T-helper 1 cell treated with Interleukin-12 subunit alpha and Interleukin-12 subunit beta and Interleukin-4 antibody, amounts not matched to agents 30 μg/mL and 1 μg/mL, for 36 hours (primary cell): ENCODE measurements at regions not wholly inside any gene's neighbourhood (a gene's known extent, or its start where the extent isn't known, plus 50 kb on each side); places are given as distances from the start of the nearest gene placed in this dataset.

Experiments used
- H3K27ac Mint-ChIP-seq: one replicate; pipeline ENCODE4 v1.8.0; 2021; ENCODE audit warnings: mild to moderate bottlenecking, mixed read lengths
- H3K27me3 Mint-ChIP-seq: one replicate; pipeline ENCODE4 v1.8.0; 2021; ENCODE audit warnings: low read depth, mixed read lengths
- H3K36me3 Mint-ChIP-seq: one replicate; pipeline ENCODE4 v1.8.0; 2021; ENCODE audit warnings: low read depth, mixed read lengths
- H3K4me1 Mint-ChIP-seq: one replicate; pipeline ENCODE4 v1.8.0; 2021; ENCODE audit warnings: low read depth, mixed read lengths
- H3K4me3 Mint-ChIP-seq: one replicate; pipeline ENCODE4 v1.8.0; 2021; ENCODE audit warnings: mild to moderate bottlenecking, moderate library complexity, mixed read lengths
- H3K9me3 Mint-ChIP-seq: one replicate; pipeline ENCODE4 v1.8.0; 2021; ENCODE audit warnings: mixed read lengths

DNA sequence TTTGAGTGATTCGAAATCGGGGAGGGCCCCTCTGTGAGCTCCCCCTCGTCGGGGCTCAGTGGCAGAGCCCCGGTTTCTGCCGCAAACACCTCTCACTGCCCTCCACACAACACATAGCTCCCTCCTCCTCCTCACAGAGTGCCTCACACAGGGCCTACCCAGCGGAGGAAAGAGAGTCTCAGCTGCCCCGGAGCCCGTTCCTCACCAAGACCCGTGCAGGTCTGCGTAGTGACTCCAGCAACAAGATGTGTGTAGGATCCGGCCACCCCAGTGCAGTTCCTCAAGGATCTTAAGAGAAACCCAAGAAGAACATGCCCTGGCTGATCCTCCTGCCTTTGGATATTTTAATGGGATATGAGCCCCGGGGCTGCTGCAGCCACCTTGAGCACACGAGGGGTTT lies 238.4 kb downstream of the BRD1 start:
- no peaks in the 10 kb centered on the region for H3K36me3 Mint-ChIP-seq
- H3K4me1 Mint-ChIP-seq = no peaks in the 10 kb centered on the region
- no peak overlapping the region for H3K27ac Mint-ChIP-seq
- H3K4me3 Mint-ChIP-seq = no peak overlapping the region
- no peaks in the 10 kb centered on the region for H3K27me3 Mint-ChIP-seq
- H3K9me3 Mint-ChIP-seq = no peaks in the 10 kb centered on the region

DNA sequence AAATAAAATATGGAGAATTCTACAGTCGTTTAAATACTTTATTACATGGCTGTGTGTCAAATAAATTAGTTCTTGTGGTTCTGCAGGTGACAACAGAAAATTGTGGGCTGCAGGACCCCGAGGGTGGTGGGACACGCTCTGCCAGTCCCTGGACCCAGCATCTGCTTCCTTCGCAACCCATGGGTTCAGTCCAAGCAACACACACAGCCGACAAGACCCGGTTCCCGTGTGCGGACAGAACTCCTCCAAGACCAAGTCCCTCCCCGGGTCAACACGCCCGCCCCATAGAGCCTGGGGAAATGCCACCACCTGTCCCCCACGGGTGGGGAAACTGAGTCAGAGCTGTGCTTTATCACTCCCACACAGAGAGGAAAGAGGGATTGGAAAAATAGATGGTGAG lies 238.9 kb downstream of the BRD1 start:
- H3K27ac Mint-ChIP-seq = no peak overlapping the region
- no peak overlapping the region for H3K4me3 Mint-ChIP-seq
- no peaks in the 10 kb centered on the region for H3K36me3 Mint-ChIP-seq
- H3K9me3 Mint-ChIP-seq = no peaks in the 10 kb centered on the region
- H3K4me1 Mint-ChIP-seq = no peaks in the 10 kb centered on the region
- H3K27me3 Mint-ChIP-seq = no peaks in the 10 kb centered on the region

DNA sequence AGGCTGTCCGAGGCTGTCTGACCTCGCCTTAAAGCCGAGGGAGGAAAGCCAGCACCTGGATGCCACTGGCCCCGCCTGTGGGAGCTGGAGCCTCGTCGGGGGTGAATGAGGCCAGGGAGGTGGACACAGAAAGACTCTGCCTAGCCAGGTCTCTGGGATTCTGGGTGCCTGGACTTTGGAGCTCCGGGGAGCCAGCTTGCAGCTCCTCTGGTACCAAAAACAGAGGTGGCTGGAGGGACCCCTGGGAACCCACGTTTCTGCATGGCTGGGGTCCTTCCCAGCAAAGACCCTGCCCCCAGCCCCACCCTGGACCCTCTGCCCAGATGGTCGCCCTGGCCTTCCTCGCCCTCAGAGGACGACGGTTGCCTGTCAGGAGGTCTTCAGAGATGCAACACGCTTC lies 239.7 kb downstream of the BRD1 start:
- Mint-ChIP-seq H3K36me3 (no peaks in the 10 kb centered on the region), H3K9me3 (no peaks in the 10 kb centered on the region), H3K27ac (no peak overlapping the region), H3K27me3 (no peaks in the 10 kb centered on the region), H3K4me3 (no peak overlapping the region), H3K4me1 (no peaks in the 10 kb centered on the region)

DNA sequence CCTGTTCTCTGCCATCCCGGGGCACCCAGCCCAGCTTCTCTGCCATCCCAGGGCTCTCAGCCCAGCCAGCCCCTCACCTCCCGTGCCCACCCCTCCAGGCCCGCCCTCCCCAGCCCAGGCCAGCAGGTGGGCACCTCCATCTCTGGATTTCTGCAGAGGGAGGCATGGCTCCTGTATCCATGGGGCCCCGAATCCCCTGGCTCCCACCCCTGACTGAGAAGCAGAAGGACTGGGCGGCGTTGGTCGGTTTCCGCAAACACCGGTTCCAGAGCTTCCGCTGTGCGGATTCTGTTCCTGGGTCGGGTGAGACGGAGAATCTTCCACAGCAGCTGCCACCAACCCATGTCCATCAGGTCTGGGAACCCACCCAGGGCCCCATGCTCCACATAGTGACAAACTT lies 240.3 kb downstream of the BRD1 start:
- H3K4me3 Mint-ChIP-seq = no peak overlapping the region
- no peaks in the 10 kb centered on the region for H3K9me3 Mint-ChIP-seq
- no peak overlapping the region for H3K27ac Mint-ChIP-seq
- no peaks in the 10 kb centered on the region for H3K36me3 Mint-ChIP-seq
- no peaks in the 10 kb centered on the region for H3K4me1 Mint-ChIP-seq
- H3K27me3 Mint-ChIP-seq = no peaks in the 10 kb centered on the region

DNA sequence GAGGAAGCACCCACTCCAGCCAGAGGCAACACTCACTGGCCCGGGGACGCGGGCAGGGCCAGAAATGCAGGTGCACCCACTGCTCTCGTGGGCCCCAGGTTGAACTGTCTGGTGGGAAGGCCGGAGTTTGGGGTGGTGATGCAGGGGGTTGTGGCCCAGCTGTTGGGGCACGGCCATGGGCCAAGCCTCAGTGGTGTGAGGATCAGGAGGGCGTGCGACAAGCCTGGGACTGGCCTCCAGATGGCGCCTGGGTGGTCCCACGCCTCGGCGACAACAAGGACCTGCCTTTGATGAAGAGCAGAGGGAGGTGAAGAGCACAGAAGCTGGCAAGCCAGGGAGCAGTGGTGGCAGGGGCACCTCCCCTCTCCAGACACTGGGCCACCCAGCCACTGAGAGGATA lies 240.8 kb downstream of the BRD1 start:
- no peaks in the 10 kb centered on the region for H3K36me3 Mint-ChIP-seq
- H3K9me3 Mint-ChIP-seq = no peaks in the 10 kb centered on the region
- H3K27me3 Mint-ChIP-seq = no peaks in the 10 kb centered on the region
- H3K4me1 Mint-ChIP-seq = no peaks in the 10 kb centered on the region
- H3K4me3 Mint-ChIP-seq = no peak overlapping the region
- no peak overlapping the region for H3K27ac Mint-ChIP-seq

DNA sequence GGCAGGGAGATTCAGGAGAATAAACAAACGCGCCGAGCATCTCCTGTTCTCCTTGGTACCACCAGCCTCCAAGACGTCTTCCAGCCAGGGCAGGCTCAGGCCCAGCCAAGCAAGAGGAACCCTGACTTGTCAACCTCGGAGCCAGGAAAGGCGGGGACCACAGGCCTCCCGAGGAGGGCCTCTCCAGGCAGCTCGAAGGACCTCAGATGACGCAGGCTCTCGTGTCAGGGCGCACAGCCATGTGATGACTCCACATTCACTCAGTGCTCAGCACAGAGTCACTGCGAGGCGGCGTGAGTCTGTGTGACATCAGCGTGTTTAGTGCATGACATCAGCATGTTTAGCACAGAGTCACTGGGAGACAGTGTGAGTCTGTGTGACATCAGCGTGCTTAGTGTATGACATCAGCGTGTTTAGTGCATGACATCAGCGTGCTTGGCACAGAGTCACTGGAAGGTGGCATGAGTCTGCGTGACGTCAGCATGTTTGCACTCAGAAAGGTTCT lies 241.4 kb downstream of the BRD1 start:
- Mint-ChIP-seq H3K36me3 (no peaks in the 10 kb centered on the region), H3K4me1 (no peaks in the 10 kb centered on the region), H3K27me3 (no peaks in the 10 kb centered on the region), H3K27ac (no peak overlapping the region), H3K4me3 (no peak overlapping the region), H3K9me3 (no peaks in the 10 kb centered on the region)

DNA sequence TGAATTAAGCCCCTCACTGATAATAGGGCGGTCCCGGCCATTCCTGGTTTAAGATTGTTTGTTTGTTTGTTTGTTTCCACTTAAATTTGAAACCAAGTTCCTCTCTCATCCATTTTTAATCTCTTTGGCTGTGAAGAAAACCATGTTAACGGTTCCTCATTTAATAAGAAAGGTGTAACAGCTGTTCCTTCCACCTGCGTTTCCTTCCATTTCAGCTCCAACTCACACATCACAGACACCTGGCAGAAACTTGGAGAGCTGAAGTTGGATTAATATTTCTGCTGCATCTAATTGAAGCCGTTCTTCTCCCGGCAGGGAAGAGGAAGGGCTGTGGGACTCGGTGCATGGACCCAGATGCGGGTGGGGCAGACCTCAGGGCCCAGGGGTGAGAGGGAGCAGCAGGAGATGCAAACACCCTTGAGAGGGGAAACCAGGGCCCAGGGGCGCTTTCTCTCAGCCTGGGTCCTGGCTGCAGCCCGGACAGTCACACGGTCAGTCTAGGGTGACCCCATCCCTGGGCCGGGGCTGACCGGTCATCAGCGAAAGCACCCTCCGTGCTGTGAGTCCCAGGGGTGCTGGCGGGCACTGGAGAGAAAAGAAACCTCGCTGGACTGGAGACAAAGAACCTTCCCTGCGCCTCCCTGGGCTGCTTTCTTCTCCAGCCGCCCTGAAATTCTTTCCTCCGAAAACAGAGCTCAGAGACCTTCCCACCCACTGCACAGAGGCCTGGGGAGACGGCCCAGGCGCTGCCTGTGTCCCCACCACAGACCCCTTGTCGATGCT lies 242.0 kb downstream of the BRD1 start:
- Mint-ChIP-seq H3K27me3 (no peaks in the 10 kb centered on the region), H3K27ac (no peak overlapping the region), H3K9me3 (no peaks in the 10 kb centered on the region), H3K4me3 (no peak overlapping the region), H3K36me3 (no peaks in the 10 kb centered on the region), H3K4me1 (no peaks in the 10 kb centered on the region)

DNA sequence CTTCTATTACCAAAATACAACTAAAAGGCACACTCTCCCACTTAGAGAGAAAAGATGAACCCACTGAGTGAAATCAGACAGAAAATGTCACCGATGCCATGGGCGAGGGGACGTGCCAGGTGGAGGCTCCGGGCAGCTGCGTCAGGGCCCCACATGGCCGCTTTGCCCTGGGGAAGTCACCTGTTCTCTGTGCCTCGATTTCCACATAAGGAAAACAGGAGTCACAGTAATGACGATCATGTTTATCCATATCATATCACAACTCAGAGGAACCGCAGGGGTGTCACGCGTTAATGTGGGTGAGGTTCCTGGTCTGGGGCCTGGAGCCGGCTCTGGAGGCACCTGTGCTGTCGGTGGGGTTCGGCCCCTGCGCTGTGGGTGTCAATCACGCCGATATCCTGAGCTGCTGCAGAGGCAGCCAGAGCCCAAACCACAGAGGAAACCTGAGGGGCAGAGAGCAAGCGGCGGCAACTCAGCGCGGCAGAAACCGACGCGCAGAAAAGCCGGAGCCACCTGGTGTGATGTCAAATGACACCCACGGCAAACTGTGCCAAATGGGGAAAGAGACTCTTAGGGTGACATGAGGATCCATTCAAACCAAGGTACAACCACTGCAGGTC lies 243.7 kb downstream of the BRD1 start:
- no peaks in the 10 kb centered on the region for H3K27me3 Mint-ChIP-seq
- peaks cover 2% of the 10 kb centered on the region for H3K36me3 Mint-ChIP-seq
- no peak overlapping the region for H3K4me3 Mint-ChIP-seq
- H3K9me3 Mint-ChIP-seq = peaks cover 6% of the 10 kb centered on the region
- no peak overlapping the region for H3K27ac Mint-ChIP-seq
- H3K4me1 Mint-ChIP-seq = no peaks in the 10 kb centered on the region

DNA sequence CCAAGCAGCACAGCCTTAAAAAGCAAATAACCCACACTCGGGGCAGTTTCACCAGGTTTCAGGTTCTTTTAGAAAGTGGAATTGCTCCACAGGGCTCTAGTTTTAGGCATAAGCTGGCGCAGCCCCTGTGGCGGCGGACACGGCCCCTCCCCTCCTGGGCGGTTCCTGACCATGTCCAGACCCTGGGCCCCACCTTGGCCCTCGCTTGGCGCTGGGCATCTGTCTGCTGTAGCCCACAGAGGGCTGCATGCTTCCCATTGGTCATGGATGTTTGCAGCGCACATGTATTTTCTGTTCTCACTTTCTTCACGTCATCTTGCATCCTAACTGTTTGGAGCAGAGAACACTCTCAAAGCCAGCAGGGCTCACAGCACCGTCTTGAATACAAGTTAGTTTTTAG lies 244.3 kb downstream of the BRD1 start:
- Mint-ChIP-seq H3K27me3 (no peaks in the 10 kb centered on the region), H3K36me3 (peaks cover 2% of the 10 kb centered on the region), H3K9me3 (peaks cover 6% of the 10 kb centered on the region), H3K4me1 (no peaks in the 10 kb centered on the region), H3K27ac (no peak overlapping the region), H3K4me3 (no peak overlapping the region)

DNA sequence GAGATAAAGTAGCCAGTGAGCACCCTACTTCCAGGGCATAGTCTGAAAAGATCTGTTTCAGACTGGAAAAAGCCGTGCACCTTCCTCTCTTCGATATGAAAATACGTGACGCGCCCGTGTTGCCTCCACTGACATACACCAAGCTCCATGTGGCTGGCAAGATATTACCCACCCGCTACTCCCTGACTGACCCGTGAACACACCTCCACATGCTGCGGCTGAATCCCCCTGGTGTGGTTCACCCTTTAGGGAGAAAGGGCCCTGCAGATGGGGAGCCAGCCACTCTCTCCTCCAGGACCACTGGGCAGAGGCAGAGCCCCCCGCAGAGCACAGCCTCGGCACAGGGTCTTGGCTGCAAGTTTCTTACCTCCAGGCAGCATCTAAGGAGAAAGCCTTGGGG lies 245.0 kb downstream of the BRD1 start:
- peaks cover 6% of the 10 kb centered on the region for H3K9me3 Mint-ChIP-seq
- H3K4me1 Mint-ChIP-seq = no peaks in the 10 kb centered on the region
- H3K36me3 Mint-ChIP-seq = peaks cover 2% of the 10 kb centered on the region
- H3K27me3 Mint-ChIP-seq = no peaks in the 10 kb centered on the region
- H3K4me3 Mint-ChIP-seq = no peak overlapping the region
- H3K27ac Mint-ChIP-seq = no peak overlapping the region

DNA sequence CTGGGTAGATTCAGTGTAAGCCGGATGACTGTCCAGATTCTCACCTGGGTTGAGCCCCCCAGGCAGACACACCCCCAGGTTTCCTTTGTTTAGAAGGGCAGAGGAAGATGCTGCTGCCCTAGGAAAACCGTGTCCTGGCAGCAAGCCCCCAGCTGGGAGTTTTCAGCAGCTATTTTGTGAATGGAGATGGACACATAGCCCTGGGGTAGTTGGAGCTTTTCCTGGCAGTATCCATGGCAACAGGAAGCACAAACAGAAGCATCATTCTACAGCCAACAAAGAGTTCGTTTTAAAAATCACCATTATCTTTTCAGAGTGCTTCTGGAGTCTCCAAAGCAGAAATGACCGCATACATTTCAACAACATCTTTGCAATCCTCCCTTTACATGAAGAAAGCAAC lies 245.5 kb downstream of the BRD1 start:
- H3K9me3 Mint-ChIP-seq = peaks cover 6% of the 10 kb centered on the region
- H3K27me3 Mint-ChIP-seq = no peaks in the 10 kb centered on the region
- H3K27ac Mint-ChIP-seq = no peak overlapping the region

DNA sequence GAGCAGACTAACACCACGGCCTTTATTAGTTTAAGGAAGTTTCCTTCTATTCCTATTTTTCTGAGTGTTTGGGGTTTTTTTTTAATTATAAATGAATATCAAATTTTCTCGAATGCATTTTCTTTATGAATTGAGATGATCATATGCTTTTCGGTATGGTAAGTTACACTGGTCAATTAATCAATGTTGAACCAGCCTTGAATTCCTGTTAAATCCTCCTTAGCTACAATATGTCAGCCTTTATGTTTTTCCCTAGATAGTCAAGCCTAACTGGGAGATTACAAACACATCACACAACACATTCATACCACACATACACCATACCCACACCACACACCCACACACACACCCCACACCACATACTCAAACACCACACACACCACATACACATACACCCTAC lies 247.6 kb downstream of the BRD1 start:
- no peak overlapping the region for H3K27ac Mint-ChIP-seq
- peaks cover 2% of the 10 kb centered on the region for H3K36me3 Mint-ChIP-seq
- no peaks in the 10 kb centered on the region for H3K4me1 Mint-ChIP-seq
- H3K4me3 Mint-ChIP-seq = no peak overlapping the region
- peaks cover 6% of the 10 kb centered on the region for H3K9me3 Mint-ChIP-seq
- H3K27me3 Mint-ChIP-seq = no peaks in the 10 kb centered on the region

More for the DNA sequence above, 245.5 kb downstream of the BRD1 start:
- Mint-ChIP-seq H3K4me3 (no peak overlapping the region), H3K4me1 (no peaks in the 10 kb centered on the region), H3K36me3 (peaks cover 2% of the 10 kb centered on the region)

DNA sequence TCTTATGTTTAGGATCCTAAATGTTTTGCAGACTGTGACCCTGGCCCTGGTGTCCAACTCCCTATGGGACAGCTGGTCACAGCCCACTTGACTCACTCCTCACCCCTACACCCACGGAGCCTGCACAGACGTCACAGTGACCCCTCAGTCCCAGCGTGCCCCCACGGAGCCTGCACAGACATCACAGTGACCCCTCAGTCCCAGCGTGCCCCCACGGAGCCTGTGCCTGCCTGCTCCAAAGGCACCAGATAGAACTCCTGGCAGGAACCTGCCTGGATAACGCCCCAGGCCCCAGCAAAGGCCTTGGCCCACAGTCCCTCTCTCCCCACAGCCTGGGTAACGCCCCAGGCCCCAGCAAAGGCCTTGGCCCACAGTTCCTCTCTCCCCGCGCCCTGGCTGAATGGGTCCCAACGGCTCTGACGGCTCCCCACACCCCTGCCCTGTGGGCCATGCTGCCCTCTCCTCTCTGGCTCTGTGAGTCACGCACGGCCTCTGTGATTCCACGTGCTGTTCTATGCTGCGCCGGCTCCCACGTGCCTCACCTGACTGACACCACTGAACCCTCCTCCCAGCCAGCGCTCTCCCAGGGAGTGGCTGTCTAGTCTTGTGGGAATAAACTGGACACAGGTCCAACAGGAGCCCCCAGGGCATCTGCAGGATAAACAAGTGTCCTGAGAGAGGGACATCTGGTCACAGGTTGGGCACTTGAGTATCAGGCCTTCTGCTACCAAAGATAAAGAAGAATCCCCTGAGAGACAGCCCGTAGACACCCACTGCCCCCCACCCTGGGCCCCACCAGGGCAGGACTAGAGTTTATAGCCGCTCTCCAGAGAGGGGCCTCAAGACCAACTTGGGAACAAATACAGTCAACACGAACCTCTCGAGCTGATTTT lies 250.3 kb downstream of the BRD1 start:
- Mint-ChIP-seq H3K4me1 (no peaks in the 10 kb centered on the region), H3K27ac (no peak overlapping the region), H3K36me3 (peaks cover 2% of the 10 kb centered on the region), H3K9me3 (peaks cover 6% of the 10 kb centered on the region), H3K27me3 (no peaks in the 10 kb centered on the region), H3K4me3 (no peak overlapping the region)

DNA sequence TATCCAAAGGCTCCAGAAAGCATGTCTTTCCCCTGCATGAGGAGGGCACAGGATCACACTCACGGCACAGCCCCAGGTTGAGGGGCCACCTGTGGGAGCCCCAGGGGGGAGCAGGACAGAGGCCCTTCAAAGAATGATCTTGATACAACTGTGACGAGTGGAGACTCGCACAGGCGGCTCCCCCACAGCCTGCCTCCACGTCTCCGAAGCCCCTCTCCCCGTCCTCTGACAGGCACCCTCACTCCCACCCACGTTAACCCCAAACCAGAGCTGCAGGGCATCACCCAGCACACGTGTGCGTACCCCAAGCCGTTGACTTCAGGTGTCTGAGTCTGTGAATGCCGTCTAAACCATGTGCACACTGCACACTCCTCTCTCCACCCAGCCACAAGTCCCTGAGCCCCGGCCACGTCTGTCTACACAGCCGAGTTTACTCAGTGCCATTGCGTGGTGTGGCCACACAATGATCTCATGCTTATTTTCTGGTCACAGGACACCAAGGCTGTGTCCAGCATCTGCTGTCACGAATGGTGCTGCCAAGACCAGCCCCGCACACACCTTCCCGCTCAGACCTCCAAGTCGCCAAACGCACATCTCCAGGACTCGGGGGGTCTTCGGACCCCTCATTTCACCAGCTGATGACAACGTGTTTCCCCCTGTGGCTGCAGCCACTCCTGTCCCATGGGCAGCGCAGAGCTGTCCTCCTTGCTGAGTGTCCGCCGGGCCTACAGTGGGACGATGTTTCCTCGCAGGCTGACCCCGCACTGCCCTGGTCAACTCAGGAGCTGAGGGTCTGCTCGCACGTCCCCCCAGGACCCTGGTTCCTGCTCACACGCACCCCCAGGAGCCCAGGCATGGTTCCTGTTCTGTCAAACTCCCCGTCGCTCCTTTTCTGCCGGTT lies 251.2 kb downstream of the BRD1 start:
- H3K27me3 Mint-ChIP-seq = no peaks in the 10 kb centered on the region
- no peak overlapping the region for H3K27ac Mint-ChIP-seq
- peaks cover 6% of the 10 kb centered on the region for H3K9me3 Mint-ChIP-seq
- peaks cover 2% of the 10 kb centered on the region for H3K36me3 Mint-ChIP-seq
- no peak overlapping the region for H3K4me3 Mint-ChIP-seq
- H3K4me1 Mint-ChIP-seq = no peaks in the 10 kb centered on the region
